DND-41 (cell line): ENCODE measurements at regions not wholly inside any gene's neighbourhood (a gene's known extent, or its start where the extent isn't known, plus 50 kb on each side); places are given as distances from the start of the nearest gene placed in this dataset.

Source experiments
- ATAC-seq: fragments of 200-7000 bp; cut with Tn5 transposase; 3 replicates; pipeline ENCODE4 v1.9.1; 2021; ENCODE audit warnings: low read depth; ENCODE audit not compliant: insufficient read depth
- DNase-seq: peaks from one replicate; pipeline ENCODE4 v3.0.0-alpha.2; 2020
- H2AFZ ChIP-seq: 2 replicates; pipeline ENCODE4 v1.6.0; 2012; ENCODE audit warnings: low read depth, low read length
- H3K27ac ChIP-seq: 2 replicates; pipeline ENCODE4 v1.5.1; 2012; ENCODE audit warnings: low read length, inconsistent platforms
- H3K27me3 ChIP-seq: fragments of 200-600 bp; sonication (generic); 2 replicates; pipeline ENCODE4 v1.6.0; 2012; ENCODE audit warnings: low read length, mild to moderate bottlenecking, inconsistent platforms; ENCODE audit not compliant: insufficient read depth, poor library complexity
- H3K36me3 ChIP-seq: 2 replicates; pipeline ENCODE4 v1.5.1; 2012; ENCODE audit warnings: low read length, inconsistent platforms; ENCODE audit not compliant: insufficient read depth
- H3K4me1 ChIP-seq: 2 replicates; pipeline ENCODE4 v1.5.1; 2012; ENCODE audit warnings: mild to moderate bottlenecking, low read length; ENCODE audit not compliant: insufficient read depth
- H3K4me2 ChIP-seq: 2 replicates; pipeline ENCODE4 v1.6.0; 2012; ENCODE audit warnings: mild to moderate bottlenecking, moderate library complexity, low read length, inconsistent platforms; ENCODE audit not compliant: insufficient read depth
- H3K4me3 ChIP-seq, 2 experiments: fragments of 200-600 bp in 1 of 2; shearing (Covaris generic) in 1 of 2; 2 replicates each; pipeline ENCODE4 v1.5.1; 2012 to 2016; ENCODE audit warnings: inconsistent platforms in 2 of 2, low read length in 2 of 2, mild to moderate bottlenecking in 2 of 2, low read depth in 1 of 2, moderate library complexity in 1 of 2
- H3K79me2 ChIP-seq: 2 replicates; pipeline ENCODE4 v1.6.0; 2012; ENCODE audit warnings: low read length, inconsistent platforms; ENCODE audit not compliant: insufficient read depth
- H3K9ac ChIP-seq: 2 replicates; pipeline ENCODE4 v1.6.0; 2012; ENCODE audit warnings: low read depth, mild to moderate bottlenecking, inconsistent platforms, low read length, moderate library complexity
- H3K9me3 ChIP-seq: 2 replicates; pipeline ENCODE4 v1.5.1; 2012; ENCODE audit warnings: low read length, moderate library complexity, mild to moderate bottlenecking, inconsistent platforms; ENCODE audit not compliant: insufficient read depth, severe bottlenecking
- H4K20me1 ChIP-seq: 2 replicates; pipeline ENCODE4 v1.6.0; 2012; ENCODE audit warnings: low read length; ENCODE audit not compliant: insufficient read depth
- EZH2 ChIP-seq: IDR thresholded peaks from 3 replicates; pipeline ENCODE4 v1.6.1; 2012; ENCODE audit warnings: borderline replicate concordance, low read depth, mild to moderate bottlenecking, moderate library complexity, low read length, inconsistent platforms; ENCODE audit not compliant: severe bottlenecking
- TF ChIP-seq, protein P1 (sequence below): IDR thresholded peaks from 2 replicates; pipeline ENCODE4 v1.5.1; 2012; ENCODE audit warnings: borderline replicate concordance, low read length, moderate library complexity, mild to moderate bottlenecking; ENCODE audit not compliant: poor library complexity, severe bottlenecking; ENCODE audit errors: extremely low read depth

DNA sequence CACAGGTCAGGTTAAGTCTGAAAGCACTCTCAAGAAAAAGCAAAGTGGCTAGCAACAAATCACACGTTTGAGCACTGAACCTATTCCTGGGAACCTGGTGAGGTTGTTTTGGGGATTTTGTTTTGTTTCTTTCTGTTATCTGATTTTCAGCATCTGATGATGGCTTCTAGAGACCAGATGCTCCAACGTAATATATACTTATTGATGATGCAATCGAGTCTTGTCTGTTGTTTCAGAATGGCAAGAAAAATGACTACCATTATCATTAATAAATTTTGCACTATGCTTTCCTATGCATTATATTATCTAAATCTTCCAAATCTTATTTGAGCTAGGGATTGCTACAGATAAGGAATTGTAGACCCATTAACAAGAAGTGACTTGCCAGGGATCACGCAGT lies 312.3 kb upstream of the FAT3 start:
- no peak overlapping the region for H3K9ac ChIP-seq
- H3K79me2 ChIP-seq = no peaks in the 10 kb centered on the region
- no peaks in the 10 kb centered on the region for H3K36me3 ChIP-seq
- H3K4me1 ChIP-seq = peaks cover 5% of the 10 kb centered on the region; the same call in 1 of the 2 replicates
- TF ChIP-seq EZH2 = no peak
- TF ChIP-seq, protein P1, sequence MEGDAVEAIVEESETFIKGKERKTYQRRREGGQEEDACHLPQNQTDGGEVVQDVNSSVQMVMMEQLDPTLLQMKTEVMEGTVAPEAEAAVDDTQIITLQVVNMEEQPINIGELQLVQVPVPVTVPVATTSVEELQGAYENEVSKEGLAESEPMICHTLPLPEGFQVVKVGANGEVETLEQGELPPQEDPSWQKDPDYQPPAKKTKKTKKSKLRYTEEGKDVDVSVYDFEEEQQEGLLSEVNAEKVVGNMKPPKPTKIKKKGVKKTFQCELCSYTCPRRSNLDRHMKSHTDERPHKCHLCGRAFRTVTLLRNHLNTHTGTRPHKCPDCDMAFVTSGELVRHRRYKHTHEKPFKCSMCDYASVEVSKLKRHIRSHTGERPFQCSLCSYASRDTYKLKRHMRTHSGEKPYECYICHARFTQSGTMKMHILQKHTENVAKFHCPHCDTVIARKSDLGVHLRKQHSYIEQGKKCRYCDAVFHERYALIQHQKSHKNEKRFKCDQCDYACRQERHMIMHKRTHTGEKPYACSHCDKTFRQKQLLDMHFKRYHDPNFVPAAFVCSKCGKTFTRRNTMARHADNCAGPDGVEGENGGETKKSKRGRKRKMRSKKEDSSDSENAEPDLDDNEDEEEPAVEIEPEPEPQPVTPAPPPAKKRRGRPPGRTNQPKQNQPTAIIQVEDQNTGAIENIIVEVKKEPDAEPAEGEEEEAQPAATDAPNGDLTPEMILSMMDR = no peak
- no peak overlapping the region for H2AFZ ChIP-seq
- no peaks in the 10 kb centered on the region for H3K9me3 ChIP-seq
- DNase-seq = no peak
- no peaks in the 10 kb centered on the region for H4K20me1 ChIP-seq
- ATAC-seq = no peak
- H3K27ac ChIP-seq = no peak overlapping the region
- no peak overlapping the region for H3K4me2 ChIP-seq
- no peak overlapping the region for H3K4me3 ChIP-seq
- H3K27me3 ChIP-seq = no peaks in the 10 kb centered on the region

DNA sequence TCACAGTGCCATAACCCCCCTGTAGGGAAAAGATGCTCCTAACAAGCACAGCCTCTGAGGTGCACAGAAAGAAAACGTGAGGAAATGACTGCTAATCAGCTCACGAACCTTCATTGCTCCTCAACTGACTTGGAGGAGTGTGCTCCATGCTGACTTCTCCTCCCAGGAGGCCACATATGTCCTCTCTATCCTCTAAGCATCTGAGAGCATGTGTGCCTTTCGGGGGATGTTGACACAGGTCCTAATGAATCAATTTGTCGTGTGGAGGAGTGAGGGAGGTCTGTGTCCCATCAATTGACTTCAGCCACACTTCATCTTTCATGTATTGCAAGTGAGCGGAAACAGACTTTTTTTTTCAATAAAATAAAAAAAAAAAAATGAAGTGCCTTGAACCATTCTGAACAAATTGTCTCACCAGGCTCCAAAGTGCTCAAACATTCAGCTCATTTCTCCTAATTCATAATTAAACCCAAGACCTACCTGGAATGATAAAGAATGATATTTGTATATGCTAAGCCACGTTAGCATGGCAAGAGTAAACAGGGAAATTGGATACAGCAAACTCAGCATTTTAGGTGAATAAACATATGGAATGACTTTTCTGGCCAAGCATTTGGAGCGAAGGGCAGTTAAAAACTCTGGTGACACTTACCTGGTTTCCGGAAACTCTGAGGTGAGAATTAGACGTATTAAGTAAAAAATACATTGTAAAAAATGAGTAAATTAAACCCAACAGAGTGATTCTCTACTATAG lies 317.6 kb upstream of the FAT3 start:
- Histone ChIP-seq H4K20me1 (no peaks in the 10 kb centered on the region), H3K79me2 (no peaks in the 10 kb centered on the region), H3K4me2 (no peak overlapping the region), H3K9me3 (no peaks in the 10 kb centered on the region), H3K27ac (no peak overlapping the region), H3K9ac (no peak overlapping the region), H3K4me1 (no peaks in the 10 kb centered on the region), H3K4me3 (no peak overlapping the region), H3K36me3 (no peaks in the 10 kb centered on the region), H2AFZ (no peak overlapping the region), H3K27me3 (no peaks in the 10 kb centered on the region)
- no peak for TF ChIP-seq EZH2
- TF ChIP-seq, protein P1 = no peak
- ATAC-seq = no peak
- no peak for DNase-seq

DNA sequence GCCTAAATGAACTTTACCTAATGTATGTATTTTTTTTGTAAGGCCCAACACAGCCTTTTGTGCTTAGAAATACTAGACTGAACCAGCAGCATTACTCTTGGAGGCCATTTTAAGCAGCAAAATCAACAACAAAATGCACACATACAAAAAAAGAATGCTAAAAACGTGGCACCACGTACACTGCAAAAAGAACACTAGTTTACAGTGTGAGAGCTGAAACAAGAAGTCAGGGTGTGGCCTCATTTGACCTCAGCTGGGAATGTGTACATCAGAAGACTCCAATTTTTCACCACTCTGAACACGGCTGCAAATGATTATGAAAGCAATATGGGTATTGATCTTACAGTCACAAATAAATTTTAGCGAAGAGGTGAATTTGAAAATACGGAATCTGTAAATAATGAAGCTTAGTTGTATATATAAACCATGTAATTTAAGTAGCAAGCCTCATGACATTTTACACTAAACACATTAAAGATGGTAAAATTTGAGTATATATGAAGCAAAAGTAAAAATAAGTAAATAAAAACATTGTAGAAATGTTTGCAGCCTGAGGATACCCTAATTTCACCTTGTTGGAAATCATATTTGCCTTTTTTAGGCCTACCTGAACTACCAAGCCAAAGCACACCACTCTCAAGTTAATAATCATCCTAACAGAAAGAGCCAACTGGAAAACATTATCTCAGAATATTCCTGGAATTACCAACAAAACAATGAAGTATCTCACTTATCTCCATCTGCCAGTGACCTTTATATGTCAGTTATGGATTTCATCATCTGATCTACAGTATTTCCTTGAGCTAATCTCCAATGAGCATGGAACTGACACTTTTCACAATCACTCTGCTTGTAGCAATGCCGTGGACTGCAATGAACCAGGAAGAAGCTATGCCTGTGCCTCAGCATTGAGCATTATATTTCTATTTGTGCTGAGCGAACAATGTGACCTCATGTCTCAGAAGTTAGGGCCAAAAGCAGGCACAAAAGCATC lies 319.5 kb upstream of the FAT3 start:
- H3K9ac ChIP-seq = no peak overlapping the region
- no peaks in the 10 kb centered on the region for H3K9me3 ChIP-seq
- no peak overlapping the region for H3K27ac ChIP-seq
- no peaks in the 10 kb centered on the region for H3K36me3 ChIP-seq
- DNase-seq (no peak), ATAC-seq (no peak)
- H3K4me2 ChIP-seq = no peak overlapping the region
- no peak overlapping the region for H3K4me3 ChIP-seq
- no peaks in the 10 kb centered on the region for H3K27me3 ChIP-seq
- no peak for TF ChIP-seq EZH2
- TF ChIP-seq, protein P1 = no peak
- H2AFZ ChIP-seq = no peak overlapping the region
- H3K79me2 ChIP-seq = no peaks in the 10 kb centered on the region
- H3K4me1 ChIP-seq = no peaks in the 10 kb centered on the region
- H4K20me1 ChIP-seq = no peaks in the 10 kb centered on the region
